DMS153 treated with DMSO at 0.1 percent for 48 hours (cell line): ENCODE measurements at regions not wholly inside any gene's neighbourhood (a gene's known extent, or its start where the extent isn't known, plus 50 kb on each side); places are given as distances from the start of the nearest gene placed in this dataset.

Experiments
- DNase-seq: peaks from one replicate; lab custom pipeline; 2025; ENCODE audit not compliant: unreplicated experiment; lab: John Stamatoyannopoulos, UW

- DNase-seq: no peak
Measured at GRCh38 chr14:62347562-62348011, 585.4 kb downstream of the SNAPC1 start.

GRCh38 chr14:62357362-62357761, 595.1 kb downstream of the SNAPC1 start:
- DNase-seq: no peak

- DNase-seq: no peak
Measured at GRCh38 chr14:62364161-62364560, 601.9 kb downstream of the SNAPC1 start.

- no peak for DNase-seq
Measured at GRCh38 chr14:62364800-62365280, 602.6 kb downstream of the SNAPC1 start.

GRCh38 chr14:62369919-62370560, 607.8 kb downstream of the SNAPC1 start:
- no peak for DNase-seq

GRCh38 chr14:62373944-62374343, 611.7 kb downstream of the SNAPC1 start:
- no peak for DNase-seq

- DNase-seq: no peak
Measured at GRCh38 chr14:62378057-62378456, 615.8 kb downstream of the SNAPC1 start.

- no peak for DNase-seq
Measured at GRCh38 chr14:62381311-62382070, 619.3 kb downstream of the SNAPC1 start.

- DNase-seq: no peak
Measured at GRCh38 chr14:62409169-62409568, 636.1 kb downstream of the KCNH5 start.

GRCh38 chr14:62409626-62410300, 635.5 kb downstream of the KCNH5 start:
- DNase-seq: no peak

- DNase-seq: no peak
Measured at GRCh38 chr14:62420847-62421246, 624.4 kb downstream of the KCNH5 start.

- no peak for DNase-seq
Measured at GRCh38 chr14:62428429-62429203, 616.6 kb downstream of the KCNH5 start.

- no peak for DNase-seq
Measured at GRCh38 chr14:62429683-62430082, 615.6 kb downstream of the KCNH5 start.

- DNase-seq: no peak
Measured at GRCh38 chr14:62431496-62431895, 613.8 kb downstream of the KCNH5 start.

GRCh38 chr14:62432955-62433354, 612.3 kb downstream of the KCNH5 start:
- no peak for DNase-seq

- no peak for DNase-seq
Measured at GRCh38 chr14:62436261-62436660, 609.0 kb downstream of the KCNH5 start.

- DNase-seq: no peak
Measured at GRCh38 chr14:62439210-62439609, 606.0 kb downstream of the KCNH5 start.

- no peak for DNase-seq
Measured at GRCh38 chr14:62443796-62444195, 601.5 kb downstream of the KCNH5 start.

GRCh38 chr14:62445570-62445969, 599.7 kb downstream of the KCNH5 start:
- no peak for DNase-seq

GRCh38 chr14:62451221-62451620, 594.0 kb downstream of the KCNH5 start:
- DNase-seq: no peak

- DNase-seq: no peak
Measured at GRCh38 chr14:62453226-62453625, 592.0 kb downstream of the KCNH5 start.
